ENCODE measurements at regions not wholly inside any gene's neighbourhood (a gene's known extent, or its start where the extent isn't known, plus 50 kb on each side); places are given as distances from the start of the nearest gene placed in this dataset.

GRCh38 chr5:2019716-2020115, 137.0 kb upstream of the IRX4 start:
- DNase-seq (ENCODE audit: low read depth in 3 of 3, low spot score in 1 of 3): no peak

- no peak for DNase-seq (ENCODE audit: low read depth in 3 of 3, low spot score in 1 of 3)
Observed at GRCh38 chr5:2018390-2018724, 135.6 kb upstream of the IRX4 start.

DNA sequence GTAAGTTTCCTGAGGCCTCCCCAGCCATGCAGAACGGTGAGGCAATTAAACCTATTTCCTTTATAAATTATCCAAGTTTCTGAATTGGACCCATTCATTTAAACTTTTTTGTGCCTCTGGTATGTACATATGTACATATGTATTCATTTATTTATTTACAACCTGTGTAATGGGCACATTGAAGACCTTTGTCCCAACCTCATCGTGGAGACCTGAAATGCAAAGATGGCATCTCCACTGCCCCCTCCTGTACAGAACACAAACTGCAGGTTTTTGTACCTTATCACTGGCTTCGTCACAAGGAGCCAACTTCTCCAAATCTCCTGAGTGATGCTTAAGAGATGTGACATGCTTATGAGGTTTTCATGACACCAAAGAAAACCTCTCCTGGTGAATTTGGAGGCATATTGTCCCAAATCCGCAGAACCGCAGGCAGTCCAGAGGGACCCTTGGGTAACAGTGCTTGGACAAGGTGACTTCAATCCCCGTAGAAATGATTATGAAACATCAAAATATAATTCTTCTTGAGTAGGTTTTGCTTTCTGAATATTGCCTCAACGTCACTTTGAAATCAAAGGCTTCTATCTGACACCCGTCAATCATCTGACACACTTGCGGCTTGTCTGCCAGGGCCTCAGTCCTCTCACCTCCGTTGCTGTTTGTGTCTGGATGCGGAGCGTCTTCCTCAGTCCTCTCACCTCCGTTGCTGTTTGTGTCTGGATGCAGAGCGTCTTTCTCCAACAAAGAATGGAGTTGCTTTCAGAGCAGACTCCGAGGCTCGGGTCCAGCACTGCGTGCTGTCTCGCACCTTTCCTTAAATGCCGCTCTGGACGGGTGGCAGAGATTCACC, 135.0 kb upstream of the IRX4 start:
- DNase-seq (ENCODE audit: low read depth in 3 of 3, low spot score in 1 of 3): no peak

- DNase-seq (ENCODE audit: low read depth in 3 of 3, low spot score in 1 of 3): no peak
Observed at GRCh38 chr5:2015961-2016360, 133.2 kb upstream of the IRX4 start.

- no peak for DNase-seq (ENCODE audit: low read depth in 3 of 3, low spot score in 1 of 3)
Observed at GRCh38 chr5:2015124-2015848, 132.6 kb upstream of the IRX4 start.

GRCh38 chr5:2014058-2014610, 131.4 kb upstream of the IRX4 start:
- DNase-seq (ENCODE audit: low read depth in 3 of 3, low spot score in 1 of 3): no peak

DNA sequence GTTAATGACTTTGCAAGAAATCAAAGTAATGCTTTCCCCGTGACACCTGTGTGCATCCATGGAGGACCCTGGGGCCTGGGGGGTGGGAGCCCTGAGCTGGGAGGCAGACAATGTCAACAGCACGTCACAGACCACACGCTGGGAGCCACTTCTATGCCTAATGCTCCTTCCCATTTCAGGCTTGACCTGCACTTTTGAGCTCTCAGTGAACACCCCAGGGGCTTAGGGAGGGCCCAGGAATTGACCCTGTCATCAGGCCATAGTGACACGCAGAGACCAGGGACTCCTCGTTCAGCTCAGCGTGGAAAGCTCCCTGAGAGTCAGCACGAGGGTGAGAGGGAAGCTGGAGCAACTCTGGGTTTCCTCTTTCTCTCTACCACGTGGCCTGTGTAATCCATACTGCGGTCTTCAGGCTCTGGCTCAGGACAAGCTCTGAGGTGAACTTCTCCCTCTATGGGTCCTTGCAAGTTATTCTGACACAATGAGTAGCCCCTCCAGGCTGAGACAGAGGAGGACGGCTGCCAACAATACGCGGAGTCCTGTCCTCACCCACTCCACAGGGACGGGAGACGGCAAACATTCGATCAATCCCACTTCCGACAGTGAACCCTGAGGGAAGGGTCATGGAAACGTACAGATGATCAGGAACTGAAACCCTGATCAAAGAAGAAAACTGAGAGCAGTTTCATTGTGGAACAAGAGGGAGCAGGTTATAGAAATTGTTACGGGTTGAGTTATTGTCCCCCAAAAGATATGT, 130.8 kb upstream of the IRX4 start:
- no peak for DNase-seq (ENCODE audit: low read depth in 3 of 3, low spot score in 1 of 3)

- no peak for DNase-seq (ENCODE audit: low read depth in 3 of 3, low spot score in 1 of 3)
Observed at GRCh38 chr5:2012885-2013284, 130.2 kb upstream of the IRX4 start.

- DNase-seq (ENCODE audit: low read depth in 3 of 3, low spot score in 1 of 3): no peak
Observed at GRCh38 chr5:2011481-2012411, 129.0 kb upstream of the IRX4 start.

DNA sequence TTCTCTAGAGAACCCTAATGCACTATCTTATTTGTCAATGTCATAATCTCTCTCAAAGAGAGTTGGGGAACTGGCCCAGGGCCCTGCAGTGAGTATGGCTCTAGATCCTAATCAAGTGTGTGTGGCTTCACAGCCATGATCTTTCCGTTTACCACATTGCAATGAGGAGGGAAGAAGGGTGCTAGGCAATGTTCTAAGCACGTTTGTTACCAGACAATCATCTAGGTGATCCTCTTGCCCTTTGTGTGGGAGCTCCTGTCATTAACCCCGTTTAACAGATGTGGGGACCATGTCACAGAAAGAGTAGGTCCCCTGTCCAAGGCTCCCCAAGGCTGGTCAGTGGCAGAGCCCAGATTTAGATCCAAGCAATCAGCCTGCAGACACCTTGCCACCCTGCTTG, 128.2 kb upstream of the IRX4 start:
- no peak for DNase-seq (ENCODE audit: low read depth in 3 of 3, low spot score in 1 of 3)

DNA sequence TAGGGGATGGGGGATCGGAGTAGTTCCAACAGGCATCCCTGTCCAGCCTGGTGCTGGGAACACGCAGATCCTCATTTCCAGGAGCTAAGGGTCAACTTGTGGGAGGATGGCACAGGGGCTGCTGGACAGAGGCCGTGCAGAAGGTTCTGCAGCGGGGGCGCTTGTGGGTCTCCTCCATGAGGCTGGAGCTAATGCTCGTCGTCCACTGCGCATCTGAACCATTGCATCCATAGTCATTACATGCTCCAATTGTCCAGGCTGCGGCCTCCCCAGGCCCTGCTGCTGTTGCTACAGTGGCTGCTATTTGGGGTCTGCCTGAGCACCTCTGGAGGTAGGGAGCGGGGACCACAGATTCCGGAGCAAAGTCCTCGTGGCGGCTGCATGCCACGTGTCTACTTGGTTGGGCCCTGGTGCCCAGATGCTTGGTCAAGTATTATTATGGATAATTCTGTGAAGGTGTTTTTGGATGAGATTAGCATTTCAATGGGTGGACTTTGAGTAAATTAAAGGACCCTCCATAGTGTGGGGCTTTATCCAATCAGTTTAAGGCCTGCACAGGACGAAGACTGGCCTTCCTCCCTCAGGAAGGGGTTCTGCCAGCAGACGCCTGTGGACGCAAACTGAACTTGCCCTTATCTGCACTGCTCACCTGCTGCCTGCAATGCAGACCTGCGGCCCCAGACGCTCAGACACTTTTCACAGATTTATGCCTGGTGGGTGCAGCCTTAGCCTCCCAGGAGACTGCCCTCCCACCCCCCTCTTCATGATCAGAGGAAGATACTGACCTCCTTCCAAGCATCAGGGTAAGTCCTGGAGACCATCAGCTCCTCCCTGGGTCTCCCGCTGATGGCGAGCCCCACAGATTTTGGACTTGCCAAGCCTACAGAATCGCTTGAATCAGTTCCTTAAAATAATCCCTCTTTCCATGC, 127.5 kb upstream of the IRX4 start:
- DNase-seq (ENCODE audit: low read depth in 3 of 3, low spot score in 1 of 3): no peak

DNA sequence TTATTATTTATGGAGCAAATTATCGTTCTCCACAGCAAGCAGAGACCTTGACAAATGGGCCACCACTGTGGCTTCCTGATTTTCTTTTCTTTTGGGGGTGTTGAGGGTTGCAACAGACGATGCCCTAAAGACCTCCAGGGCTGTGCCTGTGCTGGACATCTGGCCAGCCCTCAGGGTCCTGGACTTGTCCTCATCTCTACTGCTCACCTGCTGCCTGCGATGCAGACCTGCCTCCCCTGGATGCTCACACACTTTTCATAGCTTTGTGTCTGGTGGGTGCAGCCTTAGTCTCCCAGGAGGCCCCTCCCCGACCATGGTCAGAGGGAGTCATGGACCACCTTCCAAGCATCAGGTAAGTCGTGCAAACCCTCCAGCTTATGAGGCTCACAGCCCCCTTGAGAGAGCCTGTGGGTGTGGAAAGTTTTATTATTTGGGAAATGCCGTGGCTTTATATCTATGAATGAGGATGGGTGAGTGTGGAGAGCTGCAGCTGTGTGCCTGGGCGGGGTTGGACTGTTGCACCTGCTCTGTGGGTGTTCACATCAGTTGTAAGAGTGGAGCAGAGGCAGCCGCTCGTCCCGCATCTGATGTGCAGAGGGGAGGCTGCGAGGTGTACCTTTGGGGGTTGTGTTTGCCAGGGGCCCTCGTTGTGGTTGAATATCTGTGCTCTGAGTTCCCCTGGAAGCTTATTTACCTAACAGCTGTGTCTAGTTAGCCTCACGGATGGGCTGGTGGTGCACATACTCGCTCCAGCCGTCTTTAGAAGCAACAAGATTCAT, 126.3 kb upstream of the IRX4 start:
- DNase-seq (ENCODE audit: low read depth in 3 of 3, low spot score in 1 of 3): no peak

DNA sequence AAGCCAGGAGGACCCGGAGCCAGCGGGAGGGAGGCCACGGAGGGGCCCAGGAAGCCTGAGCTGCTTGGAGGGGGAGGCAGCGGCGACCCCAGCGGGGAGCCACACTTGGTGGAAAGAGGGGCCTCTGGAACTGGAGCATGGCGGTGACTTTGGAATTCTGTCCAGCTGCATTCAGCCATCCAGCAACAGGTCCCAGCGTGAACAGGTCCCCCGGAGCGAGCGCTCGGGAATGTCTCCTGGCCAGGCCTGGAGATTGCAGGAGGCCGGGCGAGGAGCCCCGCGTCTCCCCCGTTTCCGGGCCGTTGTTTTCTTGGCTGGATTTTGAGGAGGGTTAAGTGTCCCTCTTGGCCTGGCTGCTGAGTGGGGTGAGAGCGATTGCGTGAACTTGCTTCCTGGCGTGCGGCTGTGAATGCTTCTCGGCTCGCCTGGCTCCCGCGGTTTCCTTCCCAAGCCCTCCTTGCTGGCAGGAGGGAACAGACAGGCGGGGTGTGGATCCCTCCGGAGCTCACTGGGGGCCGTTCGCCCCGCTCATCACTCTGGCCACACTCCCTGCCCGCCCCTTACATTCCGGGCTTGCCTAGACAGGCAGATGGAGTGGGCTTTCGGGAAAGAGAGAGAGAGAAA, 125.3 kb upstream of the IRX4 start:
- DNase-seq (ENCODE audit: low read depth in 3 of 3, low spot score in 1 of 3): no peak

DNA sequence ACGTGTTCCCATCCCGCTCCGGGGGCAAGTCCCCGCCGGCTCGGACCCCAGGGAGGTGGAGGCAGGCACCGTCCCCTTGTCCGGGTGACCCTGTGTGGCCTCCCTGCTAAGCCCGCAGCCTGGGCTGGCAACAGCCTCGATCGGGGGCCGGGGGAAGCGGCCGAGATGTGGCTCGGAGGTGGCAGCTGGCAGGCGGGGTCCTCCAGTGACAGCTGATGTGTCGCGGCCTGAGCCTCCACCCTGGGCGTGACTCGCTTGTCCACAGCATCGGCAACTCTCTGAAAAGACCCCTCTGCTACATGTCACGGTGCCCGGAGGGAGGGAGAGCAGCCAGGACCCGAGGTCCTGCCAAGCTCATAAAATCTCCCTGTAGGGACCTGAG, 124.8 kb upstream of the IRX4 start:
- no peak for DNase-seq (ENCODE audit: low read depth in 3 of 3, low spot score in 1 of 3)

DNA sequence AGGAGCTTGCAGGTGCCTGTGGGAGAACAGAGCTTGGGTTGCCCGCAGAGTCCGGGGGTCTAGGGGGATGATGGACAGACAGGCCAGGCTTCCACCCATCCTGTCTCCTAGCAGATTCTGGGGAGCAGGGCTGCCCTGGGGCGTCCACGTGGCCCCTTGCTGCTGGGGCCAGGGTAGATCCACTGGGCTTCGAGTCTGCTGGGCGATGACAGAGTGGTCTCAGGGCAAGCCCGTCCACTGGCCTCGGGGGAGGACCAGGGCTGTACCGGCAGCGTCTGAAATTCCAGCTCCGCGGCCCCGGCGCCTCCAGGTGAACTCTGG, 124.2 kb upstream of the IRX4 start:
- no peak for DNase-seq (ENCODE audit: low read depth in 3 of 3, low spot score in 1 of 3)

DNA sequence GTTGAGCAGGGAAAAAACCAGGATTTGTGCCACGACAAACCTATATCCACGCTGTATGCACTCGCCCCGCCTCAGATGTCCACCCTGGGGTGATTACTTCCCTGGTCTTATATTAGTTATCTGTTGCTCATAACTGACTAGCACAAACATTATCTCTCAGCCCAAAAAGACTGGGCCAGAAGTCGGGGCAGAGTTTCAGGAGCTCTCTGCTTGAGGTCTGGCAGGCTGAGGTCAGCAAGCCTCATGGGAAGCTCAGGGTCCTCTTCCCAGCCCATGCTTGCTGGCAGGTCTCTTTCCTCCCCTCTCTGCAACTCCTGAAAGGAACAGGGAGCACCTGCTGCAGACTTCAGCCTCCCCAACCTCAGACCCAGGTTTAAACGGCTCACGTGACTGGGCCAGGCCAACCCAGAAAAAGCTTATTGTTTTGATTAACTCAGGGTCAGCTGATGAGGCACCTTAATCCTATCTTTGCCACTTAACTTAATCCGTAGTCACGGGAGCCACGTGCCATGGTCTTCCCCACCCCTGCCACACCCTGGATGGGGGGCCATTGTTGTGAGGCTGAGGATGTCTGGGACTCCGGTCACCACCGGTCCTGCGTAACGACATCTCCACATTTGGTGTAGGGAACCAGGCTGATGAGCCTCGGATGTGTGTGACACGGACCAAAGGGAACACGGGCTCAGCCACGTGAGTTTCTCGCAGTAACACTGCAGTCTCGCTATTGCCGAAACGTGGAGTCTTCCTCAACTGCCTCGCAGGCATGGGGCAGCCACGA, 123.7 kb upstream of the IRX4 start:
- DNase-seq (ENCODE audit: low read depth in 3 of 3, low spot score in 1 of 3): no peak

GRCh38 chr5:2005101-2006041, 122.6 kb upstream of the IRX4 start:
- DNase-seq (ENCODE audit: low read depth in 3 of 3, low spot score in 1 of 3): no peak

All from stimulated activated CD4-positive, alpha-beta T cell treated with anti-CD3 and anti-CD28 coated beads, TNF-alpha, amount 100 ng/mL, for 1 hour (primary cell).